Adrenal gland (tissue), 9 donors: ENCODE measurements at regions not wholly inside any gene's neighbourhood (a gene's known extent, or its start where the extent isn't known, plus 50 kb on each side); places are given as distances from the start of the nearest gene placed in this dataset.

ENCODE experiments used
- DNase-seq, 7 donors: peaks; one replicate each; pipeline ENCODE4 v3.0.0-alpha.2; 2019 to 2020
- H3K27ac ChIP-seq, 5 donors: fragments of 200-600 bp; sonication (generic) in 4 of 5; 1 replicate in 3 of 5; 2 replicates in 2 of 5; pipeline versions ENCODE4 v1.5.1 to v1.8.0; 2016 to 2020; ENCODE audit warnings: mild to moderate bottlenecking in 1 of 5
- H3K27me3 ChIP-seq: fragments of 200-600 bp; 2 replicates; pipeline ENCODE4 v1.8.0; 2021
- H3K36me3 ChIP-seq, 2 donors: fragments of 200-600 bp; replicated peaks in 1 of 2; 1 replicate in 1 of 2; 2 replicates in 1 of 2; pipeline versions ENCODE4 v1.5.1 to v1.8.0; 2018 to 2022
- H3K4me1 ChIP-seq, 2 donors: fragments of 200-600 bp; replicated peaks in 1 of 2; 1 replicate in 1 of 2; 2 replicates in 1 of 2; pipeline versions ENCODE4 v1.5.1 to v1.8.0; 2018 to 2021
- H3K4me3 ChIP-seq, 4 donors: fragments of 200-600 bp; sonication (generic) in 3 of 4; one replicate each; pipeline ENCODE4 v1.5.1; 2016 to 2018
- H3K9me3 ChIP-seq, 3 donors: fragments of 200-600 bp; sonication (generic) in 1 of 3; replicated peaks in 1 of 3; 1 replicate in 2 of 3; 2 replicates in 1 of 3; pipeline versions ENCODE4 v1.5.1 to v1.8.0; 2016 to 2021
- CTCF ChIP-seq, 6 experiments: fragments of 450-650 bp in 4 of 6; fragments of 200-600 bp in 2 of 6; sonication (generic) in 1 of 6; IDR thresholded peaks; 1 replicate in 5 of 6; 2 replicates in 1 of 6; pipeline versions ENCODE4 v1.5.1 to v1.8.0; 2016 to 2021; ENCODE audit warnings: antibody characterized with exemption in 6 of 6, mild to moderate bottlenecking in 2 of 6, moderate library complexity in 1 of 6
- POLR2A ChIP-seq, 2 donors: fragments of 450-650 bp; IDR thresholded peaks; one replicate each; pipeline ENCODE4 v1.6.1; 2017; ENCODE audit warnings: antibody characterized with exemption in 2 of 2, mild to moderate bottlenecking in 2 of 2, moderate library complexity in 1 of 2
- WGBS, 4 donors: extraction: QIAGEN DNeasy Blood & Tissue Kit in 2 of 4; methylation state at CpG; one replicate each; pipeline versions ENCODE4 v1.1.5 to v1.1.7; 2013 to 2017; 5-methylcytosine and 5-hydroxymethylcytosine counted together
- intact Hi-C, 2 donors: fragments of 100-400 bp; cut with DNase I; formaldehyde crosslinking; loops; one replicate each; pipeline versions ENCODE4 v1.14.1 to v1.15.0; 2022 to 2023
- donor health status: healthy with polysubstance abuse.
- donor health status: Bipolar disorder and iron deficiency.
- donor health status: DM: yes; HTN: yes; CAD: no.
- donor health status: DM: no; HTN: no; CAD: no.
- donor health status: DM: no; HTN: no; CAD: no.

DNA sequence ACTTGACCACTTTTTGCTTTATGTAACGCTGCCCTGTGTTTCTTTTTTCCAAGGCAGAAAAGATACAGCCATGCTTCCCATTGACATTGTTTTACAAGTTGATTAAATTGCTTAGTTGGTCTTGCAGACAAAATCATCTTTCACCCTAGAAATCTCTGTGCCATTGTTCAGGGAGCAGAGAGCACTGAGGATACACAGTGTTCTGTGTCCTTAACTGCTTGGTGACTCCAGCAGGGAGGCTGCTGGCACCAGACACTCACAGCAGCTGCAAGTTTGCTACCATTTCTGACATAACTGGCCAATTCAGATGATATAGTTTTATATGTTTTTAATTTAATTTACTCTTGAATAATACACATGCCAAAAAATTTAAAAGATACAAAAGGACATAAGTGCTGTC, 118.7 kb downstream of the RGS2 start:
- intact Hi-C loops, result no loop called here
- Histone ChIP-seq H3K27me3 (no peaks in the 10 kb centered on the region), H3K36me3 (no peaks in the 10 kb centered on the region), H3K4me3 (no peak overlapping the region), H3K9me3 (no peaks in the 10 kb centered on the region), H3K27ac (no peak overlapping the region), H3K4me1 (no peaks in the 10 kb centered on the region)
- 84 to 92% (median 90%) methylated on average over 1 of the region's 1 CpG for WGBS, 4 donors
- no peak for DNase-seq
- TF ChIP-seq POLR2A (IDR thresholded peaks at IDR 0.05) (no peak), CTCF (IDR thresholded peaks at IDR 0.05) (no peak)

- no peaks in the 10 kb centered on the region for H3K4me1 ChIP-seq
- no peak overlapping the region for H3K4me3 ChIP-seq
- intact Hi-C loops, result no loop called here
- no peaks in the 10 kb centered on the region for H3K36me3 ChIP-seq
- no peak for DNase-seq
- WGBS, 4 donors, result 66 to 84% (median 79%) methylated on average over 3 of the region's 3 CpGs
- TF ChIP-seq POLR2A (IDR thresholded peaks at IDR 0.05) (no peak), CTCF (IDR thresholded peaks at IDR 0.05) (no peak)
- H3K27ac ChIP-seq, result no peak overlapping the region
- H3K9me3 ChIP-seq, result no peaks in the 10 kb centered on the region
- H3K27me3 ChIP-seq, result no peaks in the 10 kb centered on the region
These were observed 120.8 kb downstream of the RGS2 start for GRCh38 chr1:192929597-192929996.

DNA sequence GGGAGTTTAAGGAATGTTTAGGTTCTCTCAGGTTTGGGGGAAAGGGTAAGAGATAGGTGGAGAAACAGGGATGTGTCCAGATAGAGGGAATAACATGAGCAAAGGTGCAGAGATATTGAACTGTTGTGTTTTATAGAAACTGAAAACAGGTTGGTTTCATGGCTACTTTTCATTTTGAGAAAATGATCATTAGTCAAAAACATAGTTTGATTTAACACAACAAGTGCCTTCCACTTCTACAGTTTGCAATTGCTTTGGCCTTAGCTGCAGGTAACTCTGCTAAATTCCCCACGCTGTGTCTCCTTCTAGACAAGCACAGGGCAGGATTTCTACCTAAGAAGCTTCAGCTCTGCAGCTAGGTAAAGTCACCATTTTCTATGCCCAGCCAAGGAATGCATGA, 124.9 kb downstream of the RGS2 start:
- intact Hi-C loops, result no loop called here
- no peak overlapping the region for H3K4me3 ChIP-seq
- TF ChIP-seq POLR2A (IDR thresholded peaks at IDR 0.05) (no peak), CTCF (IDR thresholded peaks at IDR 0.05) (no peak)
- H3K27ac ChIP-seq, result no peak overlapping the region
- no peaks in the 10 kb centered on the region for H3K27me3 ChIP-seq
- no peaks in the 10 kb centered on the region for H3K4me1 ChIP-seq
- no peaks in the 10 kb centered on the region for H3K36me3 ChIP-seq
- no peaks in the 10 kb centered on the region for H3K9me3 ChIP-seq
- 94 to 100% (median 99%) methylated on average over 1 of the region's 1 CpG for WGBS, 4 donors
- DNase-seq, result no peak

GRCh38 chr1:192936313-192937018, 122.7 kb downstream of the UCHL5 start:
- Histone ChIP-seq H3K36me3 (no peaks in the 10 kb centered on the region), H3K4me1 (no peaks in the 10 kb centered on the region), H3K27ac (no peak overlapping the region), H3K9me3 (no peaks in the 10 kb centered on the region), H3K4me3 (no peak overlapping the region), H3K27me3 (no peaks in the 10 kb centered on the region)
- intact Hi-C loops, result no loop called here
- 71 to 79% (median 75%) methylated on average over 1 of the region's 1 CpG for WGBS, 4 donors
- TF ChIP-seq POLR2A (IDR thresholded peaks at IDR 0.05) (no peak), CTCF (IDR thresholded peaks at IDR 0.05) (no peak)
- DNase-seq, result no peak
